ENCODE measurements at regions not wholly inside any gene's neighbourhood (a gene's known extent, or its start where the extent isn't known, plus 50 kb on each side); places are given as distances from the start of the nearest gene placed in this dataset.
"Not testable (repeated sequence)": the region's sequence is repeated elsewhere in the genome, so short reads cannot be mapped to it uniquely, and the experiment has no call there.

DNA sequence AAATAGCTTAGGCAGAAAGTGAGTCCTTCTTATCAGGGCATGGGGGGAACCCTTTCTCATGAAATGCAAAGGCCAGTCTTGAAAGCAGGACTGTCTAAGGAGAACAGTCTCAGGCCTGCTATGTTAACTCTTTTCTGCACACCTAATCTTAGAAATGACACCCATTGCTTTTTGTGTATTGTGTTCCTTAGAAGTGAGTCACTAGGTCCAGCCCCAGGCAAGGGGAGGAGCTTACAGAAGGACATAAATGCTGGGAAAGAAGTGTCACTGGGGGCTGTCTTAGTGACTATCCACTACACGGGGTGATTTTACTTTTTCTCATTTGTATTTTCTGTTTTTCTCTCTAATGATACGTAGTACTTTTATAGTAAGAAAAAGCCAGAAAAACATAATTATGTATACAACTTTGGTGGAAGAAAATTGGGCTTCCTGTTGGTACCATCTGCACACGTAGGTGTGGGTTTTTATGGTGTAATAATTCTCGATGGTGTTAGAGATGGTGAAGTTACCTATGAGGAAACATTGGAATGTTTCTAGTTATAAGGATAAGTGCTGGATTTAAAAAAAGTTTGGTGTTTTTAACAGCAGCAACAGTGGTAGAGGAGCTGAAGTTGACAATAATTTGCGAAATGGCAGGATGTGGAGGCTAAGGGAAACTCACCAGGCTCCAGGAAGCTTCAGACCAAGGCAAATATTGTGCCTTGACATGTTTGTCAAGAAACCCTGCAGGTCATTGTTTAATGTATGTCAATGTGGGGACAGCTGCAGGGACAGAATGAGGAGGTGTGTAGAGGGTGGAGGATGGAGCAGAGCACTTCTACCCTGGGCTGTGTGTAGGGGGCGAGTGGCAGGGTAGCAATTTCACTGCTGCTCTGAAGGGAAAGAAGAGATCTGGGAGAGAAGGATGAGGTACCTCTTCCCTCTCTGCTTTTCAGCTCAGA is 214.9 kb downstream of the KTN1 start:
- Histone ChIP-seq H3K27me3 (ENCODE audit: insufficient read depth, low read length) (no peaks in the 10 kb centered on the region), H3K27ac (ENCODE audit: low read length) (no peak overlapping the region), H3K36me3 (ENCODE audit: insufficient read depth, low read depth, low read length) (no peaks in the 10 kb centered on the region), H3K9me3 (ENCODE audit: insufficient read depth, low read depth, low read length) (no peaks in the 10 kb centered on the region), H3K4me1 (ENCODE audit: insufficient read depth, low read length) (peaks cover 21% of the 10 kb centered on the region), H3K4me3 (ENCODE audit: low read length) (no peak overlapping the region), H3K9ac (ENCODE audit: low read depth, low read length) (no peak overlapping the region)

DNA sequence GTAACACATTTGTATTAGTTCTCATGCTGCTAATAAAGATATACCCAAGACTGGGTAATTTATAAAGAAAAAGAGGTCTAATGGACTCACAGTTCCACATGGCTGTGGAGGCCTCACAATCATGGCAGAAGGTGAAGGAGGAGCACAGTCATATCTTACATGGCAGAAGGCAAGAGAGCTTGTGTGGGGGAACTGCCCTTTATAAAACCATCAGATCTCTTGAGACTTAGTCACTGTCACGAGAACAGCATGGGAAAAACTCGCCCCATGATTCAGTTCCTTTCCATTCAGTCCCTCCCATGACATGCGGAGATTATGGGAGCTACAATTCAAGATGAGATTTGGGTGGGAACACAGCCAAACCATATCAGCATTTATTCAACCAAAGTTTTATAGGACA is 216.5 kb downstream of the KTN1 start:
- H3K9me3 ChIP-seq (ENCODE audit: insufficient read depth, low read depth, low read length); H3K9ac ChIP-seq (ENCODE audit: low read depth, low read length); H3K4me3 ChIP-seq (ENCODE audit: low read length); H3K27ac ChIP-seq (ENCODE audit: low read length); H3K36me3 ChIP-seq (ENCODE audit: insufficient read depth, low read depth, low read length); H3K27me3 ChIP-seq (ENCODE audit: insufficient read depth, low read length): not testable (repeated sequence)
- peaks cover 26% of the 10 kb centered on the region for H3K4me1 ChIP-seq (ENCODE audit: insufficient read depth, low read length)

DNA sequence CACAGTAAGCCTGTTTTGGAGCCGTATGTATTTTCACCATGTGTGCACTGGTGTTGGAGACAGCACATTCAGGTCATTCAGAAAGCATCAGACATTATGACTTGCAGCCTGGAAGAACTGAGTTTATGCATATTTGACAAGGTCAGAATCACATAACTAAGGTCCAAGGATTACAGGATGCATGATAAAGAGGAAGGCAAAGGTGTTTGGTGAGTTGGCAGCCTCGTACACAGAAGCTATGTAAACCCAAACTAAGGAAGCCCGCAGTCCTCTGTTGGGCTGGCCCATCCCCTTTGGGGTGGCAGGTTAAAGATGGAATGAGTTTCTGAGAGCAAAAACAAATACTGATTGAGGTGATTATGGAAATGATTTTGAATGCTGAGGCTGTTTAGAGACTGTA is 218.4 kb downstream of the KTN1 start:
- Histone ChIP-seq H3K27ac (ENCODE audit: low read length) (no peak overlapping the region), H3K27me3 (ENCODE audit: insufficient read depth, low read length) (no peaks in the 10 kb centered on the region), H3K9ac (ENCODE audit: low read depth, low read length) (no peak overlapping the region), H3K36me3 (ENCODE audit: insufficient read depth, low read depth, low read length) (no peaks in the 10 kb centered on the region), H3K4me3 (ENCODE audit: low read length) (no peak overlapping the region), H3K9me3 (ENCODE audit: insufficient read depth, low read depth, low read length) (0 out of 2 replicates have a peak, but pooled peaks cover 3% of the 10 kb centered on the region), H3K4me1 (ENCODE audit: insufficient read depth, low read length) (peaks cover 26% of the 10 kb centered on the region)

DNA sequence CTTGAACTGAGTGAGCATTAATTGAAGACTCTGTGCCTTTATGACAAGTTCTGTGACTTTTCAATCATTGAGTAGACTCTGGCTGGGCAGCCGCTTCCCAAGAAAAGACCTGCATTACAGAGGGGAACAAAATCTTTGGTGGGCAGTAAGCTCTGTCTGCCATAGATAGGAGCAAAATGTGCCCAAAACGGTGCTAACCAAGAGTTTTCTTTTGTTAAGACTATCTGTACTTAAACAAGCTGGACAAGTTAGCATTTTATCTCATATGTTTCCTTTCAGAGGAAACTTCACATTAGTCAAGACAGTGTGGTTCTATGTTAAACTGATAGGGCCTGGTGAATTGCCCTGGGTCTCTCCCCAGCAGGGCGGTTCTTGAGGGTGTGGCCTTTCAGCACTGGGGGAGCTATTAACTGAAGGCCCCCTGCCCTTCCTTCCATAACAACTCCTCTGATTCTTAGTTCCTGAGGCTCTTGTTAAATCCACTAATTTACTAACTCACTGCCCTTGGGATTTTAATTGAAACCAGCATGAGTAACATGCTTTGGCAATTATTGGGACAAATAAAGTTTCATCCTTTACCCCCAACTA is 219.6 kb downstream of the KTN1 start:
- no peak overlapping the region for H3K9ac ChIP-seq (ENCODE audit: low read depth, low read length)
- H3K4me1 ChIP-seq (ENCODE audit: insufficient read depth, low read length) = peaks cover 26% of the 10 kb centered on the region
- no peak overlapping the region for H3K4me3 ChIP-seq (ENCODE audit: low read length)
- H3K36me3 ChIP-seq (ENCODE audit: insufficient read depth, low read depth, low read length) = no peaks in the 10 kb centered on the region
- 0 out of 2 replicates have a peak, but pooled peaks cover 3% of the 10 kb centered on the region for H3K9me3 ChIP-seq (ENCODE audit: insufficient read depth, low read depth, low read length)
- no peaks in the 10 kb centered on the region for H3K27me3 ChIP-seq (ENCODE audit: insufficient read depth, low read length)
- no peak overlapping the region for H3K27ac ChIP-seq (ENCODE audit: low read length)

DNA sequence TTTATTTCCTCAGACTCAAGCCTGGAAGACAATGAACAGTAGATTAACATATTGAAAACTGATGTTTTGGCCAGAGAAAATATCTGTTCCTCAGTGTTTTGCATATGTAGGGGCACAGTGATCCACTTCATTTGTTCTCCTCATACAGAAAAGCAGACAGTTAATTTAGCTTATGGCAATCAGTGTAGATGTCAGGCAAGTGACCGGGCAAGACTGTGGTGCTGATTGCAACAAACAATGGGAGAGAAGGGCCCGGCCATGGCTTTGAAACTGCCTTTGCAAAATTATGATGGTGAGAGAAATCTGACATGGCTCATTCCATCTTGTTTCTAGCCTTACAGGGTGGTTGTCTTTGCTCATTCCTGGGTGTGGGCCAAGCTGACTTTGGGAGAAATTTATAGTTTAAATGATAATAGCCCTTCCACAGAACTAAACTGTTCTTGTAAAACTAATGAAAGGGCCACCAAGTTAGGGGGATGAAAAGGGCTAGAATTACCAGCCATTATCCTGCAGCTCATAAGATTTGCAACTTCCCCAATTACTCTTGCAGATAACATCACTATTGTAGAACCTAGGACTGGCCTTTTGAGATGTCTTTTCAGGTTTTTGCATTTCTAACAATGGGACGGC is 220.3 kb downstream of the KTN1 start:
- Histone ChIP-seq H3K4me3 (ENCODE audit: low read length) (no peak overlapping the region), H3K4me1 (ENCODE audit: insufficient read depth, low read length) (peaks cover 26% of the 10 kb centered on the region), H3K9ac (ENCODE audit: low read depth, low read length) (no peak overlapping the region), H3K27ac (ENCODE audit: low read length) (no peak overlapping the region), H3K9me3 (ENCODE audit: insufficient read depth, low read depth, low read length) (0 out of 2 replicates have a peak, but pooled peaks cover 3% of the 10 kb centered on the region), H3K27me3 (ENCODE audit: insufficient read depth, low read length) (no peaks in the 10 kb centered on the region), H3K36me3 (ENCODE audit: insufficient read depth, low read depth, low read length) (no peaks in the 10 kb centered on the region)

DNA sequence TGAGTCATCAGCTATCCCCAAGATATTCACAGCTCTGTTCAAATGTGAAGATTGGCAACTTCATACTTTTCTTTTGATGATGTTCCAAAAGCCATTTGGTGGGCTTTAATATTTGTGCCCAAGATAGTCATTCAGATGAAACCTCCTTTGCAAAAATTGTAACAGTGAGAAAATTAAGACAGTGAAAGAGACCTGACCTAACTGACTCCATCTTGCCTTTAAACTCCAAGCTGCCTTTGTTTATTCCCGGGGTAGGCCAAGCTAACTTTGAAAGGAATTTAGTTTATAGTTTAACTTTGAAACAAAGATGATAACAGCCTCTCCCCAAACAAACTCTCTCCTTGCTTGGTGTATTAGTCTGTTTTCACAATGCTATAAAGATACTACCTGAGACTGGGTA is 221.1 kb downstream of the KTN1 start:
- Histone ChIP-seq H3K4me1 (ENCODE audit: insufficient read depth, low read length) (peaks cover 26% of the 10 kb centered on the region), H3K9ac (ENCODE audit: low read depth, low read length) (no peak overlapping the region), H3K9me3 (ENCODE audit: insufficient read depth, low read depth, low read length) (0 out of 2 replicates have a peak, but pooled peaks cover 3% of the 10 kb centered on the region), H3K36me3 (ENCODE audit: insufficient read depth, low read depth, low read length) (no peaks in the 10 kb centered on the region), H3K4me3 (ENCODE audit: low read length) (no peak overlapping the region), H3K27ac (ENCODE audit: low read length) (no peak overlapping the region), H3K27me3 (ENCODE audit: insufficient read depth, low read length) (no peaks in the 10 kb centered on the region)

DNA sequence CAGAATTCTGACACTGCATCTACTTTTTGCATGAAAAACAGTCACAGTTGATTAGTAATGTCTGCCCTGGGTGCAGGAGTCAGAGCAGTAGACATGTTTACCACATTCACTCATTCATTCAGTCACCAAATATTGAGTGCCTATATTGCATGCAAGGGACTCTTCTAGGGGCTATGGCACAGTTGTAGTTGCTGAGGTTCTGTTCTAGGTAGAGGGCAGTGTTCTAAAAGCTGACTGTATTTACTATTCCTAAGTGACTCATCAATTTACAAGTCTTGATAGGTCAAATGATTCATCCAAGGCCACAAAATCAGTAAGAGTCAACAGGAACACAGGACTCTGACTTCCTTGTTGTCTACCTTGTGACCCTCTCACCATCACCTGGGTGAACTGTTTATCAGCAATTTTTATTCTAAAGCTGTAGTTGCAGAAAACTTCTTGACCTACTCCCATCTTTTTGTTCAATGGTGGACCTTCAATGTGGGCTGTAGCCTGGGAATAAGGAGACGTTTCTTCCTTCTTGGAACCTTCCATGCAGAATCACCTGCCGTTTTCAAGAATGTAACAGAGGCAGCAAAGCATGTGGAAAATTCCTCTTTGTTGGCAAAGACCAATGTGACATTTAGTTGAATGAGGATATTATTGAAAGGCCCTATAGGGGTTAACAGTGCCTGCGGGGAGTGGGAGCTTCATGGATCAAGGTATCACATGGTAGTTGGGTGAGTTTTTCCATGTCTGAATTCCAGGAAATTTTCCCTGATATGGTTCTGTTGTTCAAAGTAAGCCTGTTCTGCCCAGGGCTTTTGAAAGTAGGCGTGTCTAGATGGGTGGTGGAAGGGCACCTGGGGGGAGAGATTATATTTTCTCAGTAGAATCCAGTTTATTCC is 223.2 kb downstream of the KTN1 start:
- H3K4me3 ChIP-seq (ENCODE audit: low read length) = no peak overlapping the region
- H3K9me3 ChIP-seq (ENCODE audit: insufficient read depth, low read depth, low read length) = 0 out of 2 replicates have a peak, but pooled peaks cover 3% of the 10 kb centered on the region
- H3K27ac ChIP-seq (ENCODE audit: low read length) = no peak overlapping the region
- no peaks in the 10 kb centered on the region for H3K27me3 ChIP-seq (ENCODE audit: insufficient read depth, low read length)
- peaks cover 16% of the 10 kb centered on the region for H3K4me1 ChIP-seq (ENCODE audit: insufficient read depth, low read length)
- H3K36me3 ChIP-seq (ENCODE audit: insufficient read depth, low read depth, low read length) = no peaks in the 10 kb centered on the region
- H3K9ac ChIP-seq (ENCODE audit: low read depth, low read length) = no peak overlapping the region

DNA sequence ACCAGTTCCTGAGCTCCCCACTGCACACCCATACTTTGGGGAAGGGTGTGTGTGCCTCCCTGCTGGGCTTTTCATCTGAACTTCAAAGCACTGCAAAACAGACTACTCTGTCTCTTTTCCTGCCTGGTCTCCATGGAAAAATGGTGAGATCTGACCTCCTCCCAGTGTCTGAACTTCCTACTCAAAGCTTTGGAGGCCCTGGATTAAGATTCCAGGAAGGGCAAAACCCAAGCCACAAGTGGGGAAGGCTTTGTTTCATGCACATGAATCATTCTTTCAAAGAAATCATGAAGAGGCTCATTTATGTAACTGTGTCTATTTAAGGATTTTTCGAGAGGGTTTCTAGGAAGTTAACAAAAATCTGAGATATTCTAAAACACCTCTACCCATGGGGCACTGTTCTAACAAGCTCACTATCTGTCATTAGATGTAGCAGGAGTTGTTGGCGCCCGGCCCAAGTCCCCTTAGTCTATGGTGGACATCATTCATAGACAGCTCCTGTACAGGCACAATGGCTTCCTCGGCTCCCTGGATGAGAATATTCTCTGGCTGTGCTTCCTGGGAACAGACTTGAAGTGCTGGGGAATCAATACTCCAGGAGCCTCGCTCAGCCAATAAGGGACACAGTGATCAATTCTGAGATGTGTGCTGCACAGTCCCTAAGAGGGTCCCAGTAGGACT is 224.0 kb downstream of the KTN1 start:
- Histone ChIP-seq H3K9me3 (ENCODE audit: insufficient read depth, low read depth, low read length) (0 out of 2 replicates have a peak, but pooled peaks cover 3% of the 10 kb centered on the region), H3K27ac (ENCODE audit: low read length) (no peak overlapping the region), H3K4me3 (ENCODE audit: low read length) (no peak overlapping the region), H3K4me1 (ENCODE audit: insufficient read depth, low read length) (peaks cover 11% of the 10 kb centered on the region), H3K9ac (ENCODE audit: low read depth, low read length) (no peak overlapping the region), H3K27me3 (ENCODE audit: insufficient read depth, low read length) (no peaks in the 10 kb centered on the region), H3K36me3 (ENCODE audit: insufficient read depth, low read depth, low read length) (no peaks in the 10 kb centered on the region)

DNA sequence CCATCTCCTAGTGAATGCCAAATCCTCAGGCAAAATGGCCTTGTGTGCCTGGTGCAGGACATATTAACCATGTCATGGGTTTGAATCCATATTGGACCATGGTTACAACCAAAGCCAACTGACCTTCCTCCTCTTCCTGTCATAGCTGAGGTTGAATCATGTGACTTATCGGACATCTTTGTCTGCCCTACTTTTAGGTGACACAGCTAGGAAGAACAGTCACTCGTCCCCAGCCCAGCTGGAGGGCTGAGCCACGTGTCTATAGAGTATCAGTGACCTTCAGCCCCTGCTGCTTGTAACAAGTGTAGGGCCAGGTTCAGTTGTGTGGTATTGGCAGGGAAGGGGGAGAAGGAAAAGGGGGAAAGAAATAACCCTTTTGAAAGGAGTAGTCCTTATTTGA is 225.2 kb downstream of the KTN1 start:
- no peaks in the 10 kb centered on the region for H3K36me3 ChIP-seq (ENCODE audit: insufficient read depth, low read depth, low read length)
- 0 out of 2 replicates have a peak, but pooled peaks cover 2% of the 10 kb centered on the region for H3K4me1 ChIP-seq (ENCODE audit: insufficient read depth, low read length)
- no peak overlapping the region for H3K27ac ChIP-seq (ENCODE audit: low read length)
- H3K9me3 ChIP-seq (ENCODE audit: insufficient read depth, low read depth, low read length) = 0 out of 2 replicates have a peak, but pooled peaks cover 3% of the 10 kb centered on the region
- H3K27me3 ChIP-seq (ENCODE audit: insufficient read depth, low read length) = no peaks in the 10 kb centered on the region
- H3K9ac ChIP-seq (ENCODE audit: low read depth, low read length) = no peak overlapping the region
- H3K4me3 ChIP-seq (ENCODE audit: low read length) = no peak overlapping the region

DNA sequence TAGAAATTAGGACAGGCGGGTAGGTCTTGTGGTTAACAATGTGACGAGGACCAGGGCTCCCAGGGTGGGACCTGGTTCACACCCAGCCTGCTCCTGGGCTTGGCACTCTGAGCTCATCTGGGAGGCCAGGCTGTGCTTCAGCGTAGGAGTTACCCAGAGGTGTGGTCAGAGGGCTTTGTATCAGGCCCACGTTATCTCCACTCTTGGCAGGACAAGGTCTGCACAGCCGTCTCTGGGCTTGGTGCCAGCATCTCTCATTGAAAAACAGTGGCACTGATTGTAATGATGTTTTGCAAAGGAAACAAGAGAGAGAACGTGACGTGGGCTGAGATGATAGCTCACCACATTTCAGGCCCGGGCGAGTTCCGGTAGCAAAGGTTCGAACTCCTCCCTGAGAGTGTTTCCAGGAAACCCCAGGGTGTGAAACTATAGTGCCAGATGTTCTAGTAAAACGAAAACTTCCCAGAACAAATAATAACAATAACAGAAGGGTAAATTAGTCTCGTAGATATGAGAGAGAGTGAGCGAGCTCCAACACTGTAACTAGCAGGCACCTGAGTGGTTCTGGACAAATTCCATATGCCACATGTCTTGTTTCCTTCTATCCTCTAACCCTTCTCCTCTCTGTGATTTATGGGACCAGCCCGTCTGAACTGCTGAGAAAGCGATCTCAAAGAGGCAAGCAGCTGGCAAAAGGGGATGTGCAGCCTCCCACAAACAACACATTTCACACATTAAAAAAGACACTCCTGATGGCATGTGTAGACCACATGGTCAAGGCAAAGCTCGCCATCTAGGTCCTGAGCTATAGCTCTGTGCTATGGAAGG is 227.3 kb downstream of the KTN1 start:
- no peak overlapping the region for H3K27ac ChIP-seq (ENCODE audit: low read length)

More for the DNA sequence above, 227.3 kb downstream of the KTN1 start:
- no peaks in the 10 kb centered on the region for H3K27me3 ChIP-seq (ENCODE audit: insufficient read depth, low read length)
- no peak overlapping the region for H3K4me3 ChIP-seq (ENCODE audit: low read length)
- 0 out of 2 replicates have a peak, but pooled peaks cover under 1% of the 10 kb centered on the region for H3K9me3 ChIP-seq (ENCODE audit: insufficient read depth, low read depth, low read length)
- no peak overlapping the region for H3K9ac ChIP-seq (ENCODE audit: low read depth, low read length)
- H3K4me1 ChIP-seq (ENCODE audit: insufficient read depth, low read length) = no peaks in the 10 kb centered on the region
- no peaks in the 10 kb centered on the region for H3K36me3 ChIP-seq (ENCODE audit: insufficient read depth, low read depth, low read length)

Measured in iPS-20b (cell line).